ENCODE measurements at regions not wholly inside any gene's neighbourhood (a gene's known extent, or its start where the extent isn't known, plus 50 kb on each side); places are given as distances from the start of the nearest gene placed in this dataset.
"Not testable (repeated sequence)": the region's sequence is repeated elsewhere in the genome, so short reads cannot be mapped to it uniquely, and the experiment has no call there.

DNA sequence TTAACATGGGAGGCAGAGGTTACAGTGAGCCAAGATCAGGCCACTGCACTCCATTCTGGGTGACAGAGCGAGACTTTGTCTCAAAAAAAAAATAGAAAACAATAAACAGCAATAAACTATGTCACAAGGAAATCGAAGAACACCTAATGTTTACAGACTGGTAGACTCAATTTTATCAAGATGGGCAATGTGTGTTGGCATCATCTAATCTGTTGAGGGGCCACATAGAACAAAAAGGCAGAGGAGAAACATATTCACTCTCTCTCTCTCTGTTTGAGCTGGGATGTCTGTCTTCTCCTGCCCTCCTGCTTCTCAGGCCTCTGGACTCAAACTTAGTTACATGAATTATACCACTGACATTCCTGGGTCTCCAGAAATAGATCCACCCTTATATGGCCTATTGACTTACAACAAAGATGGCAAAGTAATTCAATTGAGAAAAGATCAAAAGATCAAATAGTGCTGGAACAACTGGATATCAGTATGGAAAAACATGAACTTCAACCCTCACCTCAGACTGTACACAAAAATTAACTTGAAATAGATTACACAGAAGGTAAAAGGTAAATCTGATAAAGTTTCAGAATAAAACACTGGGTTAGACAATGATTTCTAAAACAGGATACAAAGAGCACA is 703.8 kb upstream of the CRIM1 start:
- Histone ChIP-seq H3K9ac (ENCODE audit: low read length) (no peak overlapping the region), H3K4me3 (ENCODE audit: low read length) (no peak overlapping the region), H3K27me3 (ENCODE audit: control insufficient read depth, insufficient read depth, low read length) (no peaks in the 10 kb centered on the region), H3K36me3 (ENCODE audit: control insufficient read depth, low read depth, low read length) (no peaks in the 10 kb centered on the region), H3K27ac (ENCODE audit: low read length) (no peak overlapping the region), H3K9me3 (ENCODE audit: control insufficient read depth, low read depth, low read length) (no peaks in the 10 kb centered on the region), H3K4me1 (ENCODE audit: control insufficient read depth, low read depth, low read length) (no peaks in the 10 kb centered on the region)

DNA sequence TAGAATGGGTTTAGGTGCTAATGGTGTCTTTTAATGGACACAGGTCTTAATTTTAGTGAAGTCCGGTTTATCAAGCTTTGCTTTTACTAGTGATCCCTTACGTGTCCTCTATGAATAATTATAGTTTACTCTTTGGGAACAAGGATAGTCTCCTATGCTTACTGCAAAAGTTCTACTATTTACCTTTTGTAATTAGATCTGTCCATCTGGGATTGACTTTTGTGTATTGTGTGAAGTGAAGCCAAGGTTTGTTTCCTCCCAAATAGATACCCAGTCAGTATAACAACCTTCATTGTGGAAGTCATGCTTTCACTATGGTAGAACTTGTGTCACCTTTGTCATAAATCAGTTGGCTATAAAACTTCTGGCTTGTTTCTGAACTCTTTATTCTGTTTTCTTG is 740.9 kb upstream of the CRIM1 start:
- Histone ChIP-seq H3K36me3 (ENCODE audit: control insufficient read depth, low read depth, low read length) (no peaks in the 10 kb centered on the region), H3K4me3 (ENCODE audit: low read length) (no peak overlapping the region), H3K27ac (ENCODE audit: low read length) (no peak overlapping the region), H3K4me1 (ENCODE audit: control insufficient read depth, low read depth, low read length) (no peaks in the 10 kb centered on the region), H3K9me3 (ENCODE audit: control insufficient read depth, low read depth, low read length) (no peaks in the 10 kb centered on the region), H3K27me3 (ENCODE audit: control insufficient read depth, insufficient read depth, low read length) (no peaks in the 10 kb centered on the region), H3K9ac (ENCODE audit: low read length) (no peak overlapping the region)

DNA sequence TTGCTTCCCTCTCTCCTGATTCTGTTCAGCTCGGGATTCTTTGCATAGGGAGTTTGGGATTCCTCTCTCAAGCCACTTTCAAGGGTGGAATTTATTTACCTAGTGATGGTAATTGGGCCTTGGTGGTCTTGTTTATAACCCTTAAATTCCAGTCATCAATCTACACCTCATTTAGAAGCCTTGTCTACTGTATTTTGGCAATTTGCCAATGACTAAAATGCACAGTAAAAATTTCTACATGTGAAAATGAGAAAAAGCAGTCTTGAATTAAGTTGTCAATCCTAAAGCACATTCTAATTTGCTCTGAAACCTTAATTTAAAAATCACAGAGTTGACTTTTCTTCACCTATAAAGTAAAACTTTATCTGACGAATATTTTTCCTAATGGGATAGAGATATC is 749.2 kb upstream of the CRIM1 start:
- H3K27ac ChIP-seq (ENCODE audit: low read length): no peak overlapping the region
- H3K9me3 ChIP-seq (ENCODE audit: control insufficient read depth, low read depth, low read length): no peaks in the 10 kb centered on the region
- H3K4me1 ChIP-seq (ENCODE audit: control insufficient read depth, low read depth, low read length): no peaks in the 10 kb centered on the region
- no peaks in the 10 kb centered on the region for H3K36me3 ChIP-seq (ENCODE audit: control insufficient read depth, low read depth, low read length)
- no peak overlapping the region for H3K9ac ChIP-seq (ENCODE audit: low read length)
- no peaks in the 10 kb centered on the region for H3K27me3 ChIP-seq (ENCODE audit: control insufficient read depth, insufficient read depth, low read length)
- H3K4me3 ChIP-seq (ENCODE audit: low read length): no peak overlapping the region

DNA sequence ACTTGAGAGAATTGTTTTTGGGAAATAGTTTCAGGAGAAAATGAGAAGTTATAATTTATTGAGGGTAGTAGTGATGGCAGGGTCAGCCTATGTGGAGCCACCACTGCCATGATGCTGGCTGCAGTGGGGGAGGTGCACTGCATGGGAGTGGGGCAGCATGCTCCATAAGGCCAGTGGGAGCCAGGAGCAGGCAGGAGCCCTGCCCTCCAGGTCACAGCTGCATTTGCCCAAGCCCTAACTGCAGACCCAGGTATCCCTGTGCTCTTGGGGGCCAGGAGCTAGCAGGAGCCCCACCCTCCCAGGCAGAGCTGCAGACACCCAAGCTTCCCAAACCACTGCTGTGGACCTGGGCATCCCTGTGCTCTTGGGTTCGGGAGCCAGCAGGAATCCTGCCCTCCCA is 757.3 kb upstream of the CRIM1 start:
- H3K9ac ChIP-seq (ENCODE audit: low read length): no peak overlapping the region
- no peak overlapping the region for H3K4me3 ChIP-seq (ENCODE audit: low read length)
- H3K4me1 ChIP-seq (ENCODE audit: control insufficient read depth, low read depth, low read length): no peaks in the 10 kb centered on the region
- no peaks in the 10 kb centered on the region for H3K36me3 ChIP-seq (ENCODE audit: control insufficient read depth, low read depth, low read length)
- no peaks in the 10 kb centered on the region for H3K27me3 ChIP-seq (ENCODE audit: control insufficient read depth, insufficient read depth, low read length)
- H3K27ac ChIP-seq (ENCODE audit: low read length): no peak overlapping the region
- H3K9me3 ChIP-seq (ENCODE audit: control insufficient read depth, low read depth, low read length): peaks cover 5% of the 10 kb centered on the region

DNA sequence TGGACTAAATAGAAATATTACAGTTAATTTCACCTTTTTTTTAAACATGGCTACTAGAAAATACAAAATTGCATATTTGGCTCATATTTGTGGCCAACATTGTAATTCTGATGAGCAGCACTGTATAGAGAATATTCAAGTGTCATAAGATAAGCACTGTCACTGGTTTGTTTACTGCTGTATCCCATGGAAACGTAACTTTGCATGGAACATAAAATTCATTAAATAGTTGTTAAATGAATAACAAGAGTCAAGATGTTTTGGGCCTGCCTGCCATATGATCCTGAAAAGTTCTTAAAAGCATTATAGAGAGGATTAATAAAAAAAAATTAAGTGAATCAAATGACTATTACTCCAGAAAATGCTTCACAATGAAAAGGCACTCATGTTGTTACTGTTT is 763.7 kb upstream of the CRIM1 start:
- no peak overlapping the region for H3K27ac ChIP-seq (ENCODE audit: low read length)
- no peaks in the 10 kb centered on the region for H3K36me3 ChIP-seq (ENCODE audit: control insufficient read depth, low read depth, low read length)
- no peak overlapping the region for H3K4me3 ChIP-seq (ENCODE audit: low read length)
- no peaks in the 10 kb centered on the region for H3K27me3 ChIP-seq (ENCODE audit: control insufficient read depth, insufficient read depth, low read length)
- H3K9ac ChIP-seq (ENCODE audit: low read length): no peak overlapping the region
- H3K9me3 ChIP-seq (ENCODE audit: control insufficient read depth, low read depth, low read length): peaks cover 17% of the 10 kb centered on the region
- no peaks in the 10 kb centered on the region for H3K4me1 ChIP-seq (ENCODE audit: control insufficient read depth, low read depth, low read length)

DNA sequence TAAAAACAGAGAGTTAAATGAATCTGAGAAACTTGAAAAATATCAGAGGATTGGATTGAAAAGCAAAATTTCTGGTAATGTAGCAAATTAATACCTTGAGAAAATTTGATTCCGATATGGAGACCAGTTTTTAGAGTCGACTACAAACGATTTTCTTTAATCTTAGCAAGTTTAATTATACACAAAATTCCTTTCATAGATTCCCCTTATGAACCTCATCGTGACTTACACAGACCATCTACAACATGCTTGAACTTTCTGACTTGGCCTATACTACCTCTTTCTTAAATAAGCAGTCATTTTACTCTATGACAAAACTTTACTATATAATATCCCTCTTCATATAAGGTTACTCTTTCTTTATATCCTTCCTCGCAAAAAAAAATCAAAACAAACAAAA is 769.6 kb upstream of the CRIM1 start:
- Histone ChIP-seq H3K27ac (ENCODE audit: low read length) (no peak overlapping the region), H3K4me3 (ENCODE audit: low read length) (no peak overlapping the region), H3K4me1 (ENCODE audit: control insufficient read depth, low read depth, low read length) (no peaks in the 10 kb centered on the region), H3K27me3 (ENCODE audit: control insufficient read depth, insufficient read depth, low read length) (no peaks in the 10 kb centered on the region), H3K36me3 (ENCODE audit: control insufficient read depth, low read depth, low read length) (no peaks in the 10 kb centered on the region), H3K9ac (ENCODE audit: low read length) (no peak overlapping the region), H3K9me3 (ENCODE audit: control insufficient read depth, low read depth, low read length) (peaks cover 40% of the 10 kb centered on the region)

DNA sequence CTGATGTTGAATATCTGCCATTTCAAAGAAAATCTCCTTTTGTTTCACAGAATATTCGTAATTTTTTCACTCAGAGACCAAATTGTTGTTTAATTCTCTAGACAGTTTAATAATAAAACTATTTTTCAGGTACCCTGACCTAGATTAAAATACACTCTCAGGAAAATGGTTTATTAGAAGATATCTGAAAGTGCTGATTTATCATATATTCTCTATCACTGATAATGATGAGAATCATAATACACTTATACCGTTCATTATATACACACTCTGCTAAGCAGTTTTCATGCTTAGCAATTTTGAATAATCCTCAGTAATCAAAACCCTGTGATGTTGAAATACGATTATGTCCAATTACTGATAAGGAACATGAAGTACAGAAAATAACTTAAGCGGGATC is 772.9 kb upstream of the CRIM1 start:
- Histone ChIP-seq H3K27ac (ENCODE audit: low read length) (no peak overlapping the region), H3K36me3 (ENCODE audit: control insufficient read depth, low read depth, low read length) (no peaks in the 10 kb centered on the region), H3K4me1 (ENCODE audit: control insufficient read depth, low read depth, low read length) (no peaks in the 10 kb centered on the region), H3K9me3 (ENCODE audit: control insufficient read depth, low read depth, low read length) (peaks cover 40% of the 10 kb centered on the region), H3K4me3 (ENCODE audit: low read length) (no peak overlapping the region), H3K27me3 (ENCODE audit: control insufficient read depth, insufficient read depth, low read length) (no peaks in the 10 kb centered on the region), H3K9ac (ENCODE audit: low read length) (no peak overlapping the region)

DNA sequence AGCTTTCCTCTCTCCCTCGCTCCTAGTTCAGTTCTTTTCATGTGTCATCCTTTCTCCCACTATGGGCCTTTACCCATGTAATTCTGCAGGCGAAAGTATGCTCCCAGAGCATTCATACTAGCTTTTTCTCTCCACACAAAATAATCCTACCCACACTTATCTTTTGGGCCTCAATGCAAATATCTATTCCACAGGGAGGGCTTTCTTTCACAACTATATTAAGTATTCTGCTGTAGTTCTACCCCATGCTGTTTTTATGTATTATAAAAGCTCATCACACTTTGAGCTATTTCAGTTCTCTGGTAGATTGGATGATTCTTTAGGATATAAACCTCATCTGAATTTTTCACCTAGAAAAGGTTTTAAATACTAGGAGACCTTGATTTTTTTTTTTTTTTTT is 774.6 kb upstream of the CRIM1 start:
- H3K27ac ChIP-seq (ENCODE audit: low read length): no peak overlapping the region
- H3K4me3 ChIP-seq (ENCODE audit: low read length): no peak overlapping the region
- no peaks in the 10 kb centered on the region for H3K4me1 ChIP-seq (ENCODE audit: control insufficient read depth, low read depth, low read length)
- peaks cover 30% of the 10 kb centered on the region for H3K9me3 ChIP-seq (ENCODE audit: control insufficient read depth, low read depth, low read length)
- no peak overlapping the region for H3K9ac ChIP-seq (ENCODE audit: low read length)
- no peaks in the 10 kb centered on the region for H3K36me3 ChIP-seq (ENCODE audit: control insufficient read depth, low read depth, low read length)
- no peaks in the 10 kb centered on the region for H3K27me3 ChIP-seq (ENCODE audit: control insufficient read depth, insufficient read depth, low read length)

DNA sequence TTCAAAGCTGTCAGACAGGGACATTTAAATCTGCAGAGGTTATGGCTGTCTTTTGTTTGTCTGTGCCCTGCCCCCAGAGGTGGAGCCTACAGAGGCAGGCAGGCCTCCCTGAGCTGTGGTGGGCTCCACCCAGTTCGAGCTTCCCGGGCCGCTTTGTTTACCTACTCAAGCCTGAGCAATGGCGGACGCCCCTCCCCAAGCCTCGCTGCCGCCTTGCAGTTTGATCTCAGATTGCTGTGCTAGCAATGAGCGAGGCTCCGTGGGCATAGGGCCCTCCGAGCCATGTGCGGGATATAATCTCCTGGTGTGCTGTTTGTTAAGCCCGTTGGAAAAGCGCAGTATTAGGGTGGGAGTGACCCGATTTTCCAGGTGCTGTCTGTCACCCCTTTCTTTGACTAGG is 787.0 kb upstream of the CRIM1 start:
- not testable (repeated sequence) for H3K4me3 ChIP-seq (ENCODE audit: low read length); H3K27ac ChIP-seq (ENCODE audit: low read length); H3K4me1 ChIP-seq (ENCODE audit: control insufficient read depth, low read depth, low read length); H3K9ac ChIP-seq (ENCODE audit: low read length); H3K36me3 ChIP-seq (ENCODE audit: control insufficient read depth, low read depth, low read length); H3K9me3 ChIP-seq (ENCODE audit: control insufficient read depth, low read depth, low read length); H3K27me3 ChIP-seq (ENCODE audit: control insufficient read depth, insufficient read depth, low read length)

DNA sequence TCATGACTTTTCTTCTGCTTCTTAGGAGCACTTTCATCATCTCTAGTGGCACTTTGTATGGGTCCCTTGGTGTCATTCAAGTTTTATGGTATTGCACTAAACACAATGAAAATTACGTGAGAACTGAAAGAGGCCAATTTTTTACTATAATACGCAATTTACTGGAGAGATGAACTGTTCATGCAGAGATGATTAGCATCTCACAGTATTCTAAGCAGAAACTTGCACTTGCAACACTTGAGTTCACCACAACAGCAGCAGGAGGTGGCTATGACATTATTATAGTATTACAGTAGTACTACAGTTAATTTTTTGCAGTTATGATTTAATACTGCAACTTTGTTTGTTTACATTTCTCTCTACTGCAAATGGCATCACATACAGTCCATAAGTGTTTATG is 793.1 kb upstream of the CRIM1 start:
- H3K9me3 ChIP-seq (ENCODE audit: control insufficient read depth, low read depth, low read length): no peaks in the 10 kb centered on the region
- H3K9ac ChIP-seq (ENCODE audit: low read length): no peak overlapping the region
- no peak overlapping the region for H3K4me3 ChIP-seq (ENCODE audit: low read length)
- H3K27me3 ChIP-seq (ENCODE audit: control insufficient read depth, insufficient read depth, low read length): no peaks in the 10 kb centered on the region
- H3K27ac ChIP-seq (ENCODE audit: low read length): no peak overlapping the region
- no peaks in the 10 kb centered on the region for H3K36me3 ChIP-seq (ENCODE audit: control insufficient read depth, low read depth, low read length)
- no peaks in the 10 kb centered on the region for H3K4me1 ChIP-seq (ENCODE audit: control insufficient read depth, low read depth, low read length)

DNA sequence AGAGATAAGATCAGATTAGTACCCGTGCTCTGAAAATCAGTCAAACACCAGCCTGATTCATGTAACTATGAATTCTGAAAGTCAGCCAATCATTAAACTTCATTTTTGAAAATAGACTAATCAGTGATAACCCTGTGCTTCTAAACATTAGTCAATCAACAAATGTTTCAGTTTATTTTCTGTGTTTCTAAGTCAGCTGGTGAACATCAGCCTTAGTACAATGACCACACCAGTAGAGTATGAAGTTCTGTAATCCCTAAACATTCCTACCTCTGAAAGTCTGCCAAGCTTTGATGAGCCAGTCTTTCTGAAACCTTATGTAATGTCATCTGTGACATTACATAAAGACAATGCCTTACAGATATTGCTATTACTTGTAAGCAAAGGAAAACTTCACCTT is 807.4 kb upstream of the CRIM1 start:
- H3K27ac ChIP-seq (ENCODE audit: low read length): no peak overlapping the region
- H3K4me3 ChIP-seq (ENCODE audit: low read length): no peak overlapping the region
- H3K27me3 ChIP-seq (ENCODE audit: control insufficient read depth, insufficient read depth, low read length): no peaks in the 10 kb centered on the region
- no peaks in the 10 kb centered on the region for H3K9me3 ChIP-seq (ENCODE audit: control insufficient read depth, low read depth, low read length)
- H3K4me1 ChIP-seq (ENCODE audit: control insufficient read depth, low read depth, low read length): no peaks in the 10 kb centered on the region
- no peak overlapping the region for H3K9ac ChIP-seq (ENCODE audit: low read length)
- no peaks in the 10 kb centered on the region for H3K36me3 ChIP-seq (ENCODE audit: control insufficient read depth, low read depth, low read length)

DNA sequence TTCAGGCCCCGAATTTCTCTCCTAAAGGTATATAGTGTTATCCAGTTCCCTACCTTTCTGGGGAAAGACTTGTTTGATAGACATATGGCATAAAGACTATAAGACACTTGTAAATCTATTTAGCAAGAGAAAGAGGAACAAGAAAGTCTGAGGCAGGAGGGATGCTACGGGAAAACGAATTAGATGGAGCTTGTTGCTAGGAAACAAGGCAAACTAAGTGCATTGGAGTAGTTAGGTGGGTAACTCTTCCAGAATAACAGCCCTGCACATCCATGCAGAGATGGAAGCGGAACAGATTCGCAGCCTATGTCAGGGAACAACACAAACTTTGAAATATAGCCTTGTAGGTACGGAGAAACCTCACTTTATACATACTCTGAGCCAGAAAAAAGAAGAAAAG is 810.3 kb upstream of the CRIM1 start:
- Histone ChIP-seq H3K27me3 (ENCODE audit: control insufficient read depth, insufficient read depth, low read length) (no peaks in the 10 kb centered on the region), H3K9me3 (ENCODE audit: control insufficient read depth, low read depth, low read length) (no peaks in the 10 kb centered on the region)

More for the DNA sequence above, 810.3 kb upstream of the CRIM1 start:
- no peak overlapping the region for H3K9ac ChIP-seq (ENCODE audit: low read length)
- no peaks in the 10 kb centered on the region for H3K4me1 ChIP-seq (ENCODE audit: control insufficient read depth, low read depth, low read length)
- no peak overlapping the region for H3K27ac ChIP-seq (ENCODE audit: low read length)
- no peaks in the 10 kb centered on the region for H3K36me3 ChIP-seq (ENCODE audit: control insufficient read depth, low read depth, low read length)
- no peak overlapping the region for H3K4me3 ChIP-seq (ENCODE audit: low read length)
